ENCODE measurements at regions not wholly inside any gene's neighbourhood (a gene's known extent, or its start where the extent isn't known, plus 50 kb on each side); places are given as distances from the start of the nearest gene placed in this dataset.

- H3K79me2 ChIP-seq (replicated peaks; ENCODE audit: insufficient read depth, low read length): no peaks in the 10 kb centered on the region
- H3K9me2 ChIP-seq (ENCODE audit: insufficient read depth, low read length): no peaks in the 10 kb centered on the region
- no peak overlapping the region for H2AFZ ChIP-seq (ENCODE audit: low read depth, low read length)
- no peak overlapping the region for H3K9ac ChIP-seq (ENCODE audit: low read length)
- H4K20me1 ChIP-seq (ENCODE audit: insufficient read depth): no peaks in the 10 kb centered on the region
- no peaks in the 10 kb centered on the region for H3F3A ChIP-seq (ENCODE audit: insufficient read depth, low read length, poor library complexity, severe bottlenecking)
- TF ChIP-seq SMC3 (conservative IDR thresholded peaks at IDR 0.05; ENCODE audit: poor library complexity): no peak
- no peak for TF ChIP-seq EP300 (conservative IDR thresholded peaks at IDR 0.05; ENCODE audit: poor library complexity, severe bottlenecking)
- no peak for TF ChIP-seq MXI1 (conservative IDR thresholded peaks at IDR 0.05; ENCODE audit: poor library complexity, severe bottlenecking)
- no peak overlapping the region for H3K4me2 ChIP-seq (ENCODE audit: low read length)
- H3K9me3 ChIP-seq (ENCODE audit: low read length): no peaks in the 10 kb centered on the region
- no peaks in the 10 kb centered on the region for H3K27me3 ChIP-seq (ENCODE audit: insufficient read depth, low read depth, low read length)
- H3K36me3 ChIP-seq (ENCODE audit: insufficient read depth, low read length): no peaks in the 10 kb centered on the region
- H3K4me3 ChIP-seq (ENCODE audit: low read length): no peak overlapping the region
- H3K27ac ChIP-seq (ENCODE audit: low read length): no peak overlapping the region
Measured at GRCh38 chr4:57981123-57981522, 870.9 kb upstream of the IGFBP7 start.

DNA sequence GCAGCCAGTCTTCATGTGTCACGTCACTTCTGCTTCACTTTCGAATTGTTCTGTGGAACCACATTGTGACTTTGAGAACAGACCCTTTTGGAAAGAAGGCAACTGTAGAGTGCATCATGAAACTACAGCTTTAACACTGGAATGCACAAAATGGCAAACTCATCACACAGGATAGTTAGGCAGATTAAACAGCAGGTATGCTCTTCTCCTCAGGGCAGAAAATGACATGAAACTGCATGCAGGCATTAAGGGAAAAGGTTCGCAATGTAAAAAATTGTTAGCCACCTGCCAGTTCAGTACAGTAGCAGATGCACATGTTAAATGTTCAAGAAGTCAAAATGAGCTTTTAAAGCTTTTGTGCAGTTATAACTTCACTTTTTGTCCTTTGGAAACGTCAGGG, 864.6 kb upstream of the IGFBP7 start:
- TF ChIP-seq RAD21 (conservative IDR thresholded peaks at IDR 0.05) (no peak), POLR2AphosphoS5 (IDR thresholded peaks at IDR 0.05) (no peak), EP300 (conservative IDR thresholded peaks at IDR 0.05; ENCODE audit: poor library complexity, severe bottlenecking) (no peak), SMC3 (conservative IDR thresholded peaks at IDR 0.05; ENCODE audit: poor library complexity) (no peak), TAF1 (IDR thresholded peaks at IDR 0.05; ENCODE audit: low read depth) (no peak), EZH2 (IDR thresholded peaks at IDR 0.05; ENCODE audit: borderline replicate concordance, insufficient read depth, low read length, poor library complexity, severe bottlenecking) (no peak), MXI1 (conservative IDR thresholded peaks at IDR 0.05; ENCODE audit: poor library complexity, severe bottlenecking) (no peak), REST (IDR thresholded peaks at IDR 0.05; ENCODE audit: borderline replicate concordance) (no peak)
- TF ChIP-seq, protein P1, sequence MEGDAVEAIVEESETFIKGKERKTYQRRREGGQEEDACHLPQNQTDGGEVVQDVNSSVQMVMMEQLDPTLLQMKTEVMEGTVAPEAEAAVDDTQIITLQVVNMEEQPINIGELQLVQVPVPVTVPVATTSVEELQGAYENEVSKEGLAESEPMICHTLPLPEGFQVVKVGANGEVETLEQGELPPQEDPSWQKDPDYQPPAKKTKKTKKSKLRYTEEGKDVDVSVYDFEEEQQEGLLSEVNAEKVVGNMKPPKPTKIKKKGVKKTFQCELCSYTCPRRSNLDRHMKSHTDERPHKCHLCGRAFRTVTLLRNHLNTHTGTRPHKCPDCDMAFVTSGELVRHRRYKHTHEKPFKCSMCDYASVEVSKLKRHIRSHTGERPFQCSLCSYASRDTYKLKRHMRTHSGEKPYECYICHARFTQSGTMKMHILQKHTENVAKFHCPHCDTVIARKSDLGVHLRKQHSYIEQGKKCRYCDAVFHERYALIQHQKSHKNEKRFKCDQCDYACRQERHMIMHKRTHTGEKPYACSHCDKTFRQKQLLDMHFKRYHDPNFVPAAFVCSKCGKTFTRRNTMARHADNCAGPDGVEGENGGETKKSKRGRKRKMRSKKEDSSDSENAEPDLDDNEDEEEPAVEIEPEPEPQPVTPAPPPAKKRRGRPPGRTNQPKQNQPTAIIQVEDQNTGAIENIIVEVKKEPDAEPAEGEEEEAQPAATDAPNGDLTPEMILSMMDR (IDR thresholded peaks at IDR 0.05; ENCODE audit: poor library complexity, severe bottlenecking): no peak
- Histone ChIP-seq H3K36me3 (ENCODE audit: insufficient read depth, low read length) (no peaks in the 10 kb centered on the region), H3K27ac (ENCODE audit: low read length) (no peak overlapping the region), H3K27me3 (ENCODE audit: insufficient read depth, low read depth, low read length) (no peaks in the 10 kb centered on the region), H3K9me3 (ENCODE audit: low read length) (no peaks in the 10 kb centered on the region), H3K4me3 (ENCODE audit: low read length) (no peak overlapping the region), H3F3A (ENCODE audit: insufficient read depth, low read length, poor library complexity, severe bottlenecking) (no peaks in the 10 kb centered on the region), H4K20me1 (ENCODE audit: insufficient read depth) (no peaks in the 10 kb centered on the region), H3K4me2 (ENCODE audit: low read length) (no peak overlapping the region), H2AFZ (ENCODE audit: low read depth, low read length) (no peak overlapping the region), H3K79me2 (replicated peaks; ENCODE audit: insufficient read depth, low read length) (no peaks in the 10 kb centered on the region), H3K9ac (ENCODE audit: low read length) (no peak overlapping the region), H3K9me2 (ENCODE audit: insufficient read depth, low read length) (no peaks in the 10 kb centered on the region)

DNA sequence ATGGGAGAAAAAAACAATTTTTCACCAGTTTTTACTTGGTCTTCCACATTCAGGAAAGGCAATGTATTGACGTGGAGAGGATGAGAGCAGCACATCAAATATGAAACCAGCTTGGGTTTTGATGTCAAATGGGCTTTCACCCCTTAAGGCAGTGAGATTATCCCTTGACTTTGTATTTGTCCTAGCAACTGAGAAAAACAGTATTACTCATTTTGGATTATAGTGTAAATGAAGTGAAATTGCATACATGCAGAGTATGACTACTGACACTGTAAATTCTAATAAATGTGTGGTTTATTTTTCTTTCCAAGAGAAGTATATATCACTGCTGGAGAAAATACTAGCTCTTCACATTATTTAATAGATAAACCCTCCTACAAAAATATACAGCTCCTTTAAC, 863.6 kb upstream of the IGFBP7 start:
- no peaks in the 10 kb centered on the region for H3K27me3 ChIP-seq (ENCODE audit: insufficient read depth, low read depth, low read length)
- H3K27ac ChIP-seq (ENCODE audit: low read length): no peak overlapping the region
- H3K9me2 ChIP-seq (ENCODE audit: insufficient read depth, low read length): no peaks in the 10 kb centered on the region
- H3F3A ChIP-seq (ENCODE audit: insufficient read depth, low read length, poor library complexity, severe bottlenecking): no peaks in the 10 kb centered on the region
- H3K9me3 ChIP-seq (ENCODE audit: low read length): no peaks in the 10 kb centered on the region
- TF ChIP-seq POLR2AphosphoS5 (IDR thresholded peaks at IDR 0.05) (no peak), SMC3 (conservative IDR thresholded peaks at IDR 0.05; ENCODE audit: poor library complexity) (no peak), RAD21 (conservative IDR thresholded peaks at IDR 0.05) (no peak), MXI1 (conservative IDR thresholded peaks at IDR 0.05; ENCODE audit: poor library complexity, severe bottlenecking) (no peak), EZH2 (IDR thresholded peaks at IDR 0.05; ENCODE audit: borderline replicate concordance, insufficient read depth, low read length, poor library complexity, severe bottlenecking) (no peak), EP300 (conservative IDR thresholded peaks at IDR 0.05; ENCODE audit: poor library complexity, severe bottlenecking) (no peak)
- no peaks in the 10 kb centered on the region for H4K20me1 ChIP-seq (ENCODE audit: insufficient read depth)
- no peaks in the 10 kb centered on the region for H3K36me3 ChIP-seq (ENCODE audit: insufficient read depth, low read length)
- no peaks in the 10 kb centered on the region for H3K79me2 ChIP-seq (replicated peaks; ENCODE audit: insufficient read depth, low read length)
- no peak overlapping the region for H2AFZ ChIP-seq (ENCODE audit: low read depth, low read length)
- no peak overlapping the region for H3K4me3 ChIP-seq (ENCODE audit: low read length)
- no peak overlapping the region for H3K9ac ChIP-seq (ENCODE audit: low read length)
- no peak overlapping the region for H3K4me2 ChIP-seq (ENCODE audit: low read length)
